Osteoblast (primary cell): ENCODE measurements at regions not wholly inside any gene's neighbourhood (a gene's known extent, or its start where the extent isn't known, plus 50 kb on each side); places are given as distances from the start of the nearest gene placed in this dataset.

Experiments
- DNase-seq: peaks from one replicate; pipeline ENCODE4 v3.0.0; 2011; ENCODE audit warnings: low spot score, mixed read lengths; ENCODE audit not compliant: insufficient read length; ENCODE audit errors: missing footprints
- H2AFZ ChIP-seq: 2 replicates; pipeline ENCODE4 v1.6.0; 2011; ENCODE audit warnings: mild to moderate bottlenecking, low read length
- H3K27ac ChIP-seq: 2 replicates; pipeline ENCODE4 v1.5.1; 2011; ENCODE audit warnings: mild to moderate bottlenecking, low read depth, low read length, moderate library complexity
- H3K27me3 ChIP-seq: 2 replicates; pipeline ENCODE4 v1.6.0; 2012; ENCODE audit warnings: mild to moderate bottlenecking, control low read depth, inconsistent platforms, low read length, moderate library complexity; ENCODE audit not compliant: insufficient read depth
- H3K36me3 ChIP-seq: 2 replicates; pipeline ENCODE4 v1.5.1; 2011; ENCODE audit warnings: mild to moderate bottlenecking, low read length, control low read depth, moderate library complexity; ENCODE audit not compliant: insufficient read depth
- H3K4me1 ChIP-seq: 2 replicates; pipeline ENCODE4 v1.5.1; 2011; ENCODE audit warnings: mild to moderate bottlenecking, low read length, control low read depth, moderate library complexity; ENCODE audit not compliant: insufficient read depth
- H3K4me2 ChIP-seq: 2 replicates; pipeline ENCODE4 v1.6.0; 2011; ENCODE audit warnings: mild to moderate bottlenecking, low read length; ENCODE audit not compliant: insufficient read depth
- H3K4me3 ChIP-seq: fragments of 200-600 bp; sonication (generic); 3 replicates; pipeline ENCODE4 v1.5.1; 2012; ENCODE audit warnings: mild to moderate bottlenecking, low read length, inconsistent platforms; ENCODE audit not compliant: insufficient read depth
- H3K79me2 ChIP-seq: 2 replicates; pipeline ENCODE4 v1.6.0; 2012; ENCODE audit warnings: mild to moderate bottlenecking, low read length, control low read depth, inconsistent platforms; ENCODE audit not compliant: insufficient read depth
- H3K9me3 ChIP-seq: 2 replicates; pipeline ENCODE4 v1.5.1; 2011; ENCODE audit warnings: low read depth, low read length, control low read depth
- H4K20me1 ChIP-seq: 2 replicates; pipeline ENCODE4 v1.6.0; 2012; ENCODE audit warnings: mild to moderate bottlenecking, low read length, control low read depth; ENCODE audit not compliant: insufficient read depth
- CTCF ChIP-seq: IDR thresholded peaks from 2 replicates; pipeline ENCODE4 v1.5.1; 2011; ENCODE audit warnings: mild to moderate bottlenecking, low read depth, low read length, moderate library complexity; ENCODE audit errors: extremely low read depth

- no peaks in the 10 kb centered on the region for H3K27me3 ChIP-seq
- H4K20me1 ChIP-seq: no peaks in the 10 kb centered on the region
- H2AFZ ChIP-seq: no peak overlapping the region
- no peak overlapping the region for H3K4me2 ChIP-seq
- H3K4me3 ChIP-seq: no peak overlapping the region
- no peaks in the 10 kb centered on the region for H3K9me3 ChIP-seq
- no peak for DNase-seq
- no peaks in the 10 kb centered on the region for H3K79me2 ChIP-seq
- H3K36me3 ChIP-seq: no peaks in the 10 kb centered on the region
- H3K27ac ChIP-seq: no peak overlapping the region
- no peaks in the 10 kb centered on the region for H3K4me1 ChIP-seq
- no peak for TF ChIP-seq CTCF
Measured at GRCh38 chr2:239597216-239597615, 196.4 kb upstream of the HDAC4 start.

GRCh38 chr2:239596792-239597191 is 196.0 kb upstream of the HDAC4 start:
- Histone ChIP-seq H3K4me2 (no peak overlapping the region), H3K4me3 (no peak overlapping the region), H3K36me3 (no peaks in the 10 kb centered on the region), H3K4me1 (no peaks in the 10 kb centered on the region), H4K20me1 (no peaks in the 10 kb centered on the region), H3K79me2 (no peaks in the 10 kb centered on the region), H3K27me3 (no peaks in the 10 kb centered on the region), H3K27ac (no peak overlapping the region), H3K9me3 (no peaks in the 10 kb centered on the region), H2AFZ (no peak overlapping the region)
- no peak for DNase-seq
- no peak for TF ChIP-seq CTCF

GRCh38 chr2:239596253-239596652 is 195.4 kb upstream of the HDAC4 start:
- no peak for TF ChIP-seq CTCF
- no peak for DNase-seq
- Histone ChIP-seq H2AFZ (no peak overlapping the region), H4K20me1 (no peaks in the 10 kb centered on the region), H3K27me3 (no peaks in the 10 kb centered on the region), H3K4me2 (no peak overlapping the region), H3K27ac (no peak overlapping the region), H3K9me3 (no peaks in the 10 kb centered on the region), H3K36me3 (no peaks in the 10 kb centered on the region), H3K79me2 (no peaks in the 10 kb centered on the region), H3K4me3 (no peak overlapping the region), H3K4me1 (no peaks in the 10 kb centered on the region)

- H4K20me1 ChIP-seq: no peaks in the 10 kb centered on the region
- no peak overlapping the region for H3K4me2 ChIP-seq
- TF ChIP-seq CTCF: no peak
- no peak for DNase-seq
- H3K9me3 ChIP-seq: no peaks in the 10 kb centered on the region
- H3K27me3 ChIP-seq: no peaks in the 10 kb centered on the region
- H2AFZ ChIP-seq: no peak overlapping the region
- no peak overlapping the region for H3K27ac ChIP-seq
- no peak overlapping the region for H3K4me3 ChIP-seq
- H3K36me3 ChIP-seq: no peaks in the 10 kb centered on the region
- no peaks in the 10 kb centered on the region for H3K79me2 ChIP-seq
- no peaks in the 10 kb centered on the region for H3K4me1 ChIP-seq
Measured at GRCh38 chr2:239595726-239596125, 194.9 kb upstream of the HDAC4 start.
